ENCODE measurements at regions not wholly inside any gene's neighbourhood (a gene's known extent, or its start where the extent isn't known, plus 50 kb on each side); places are given as distances from the start of the nearest gene placed in this dataset.

DNA sequence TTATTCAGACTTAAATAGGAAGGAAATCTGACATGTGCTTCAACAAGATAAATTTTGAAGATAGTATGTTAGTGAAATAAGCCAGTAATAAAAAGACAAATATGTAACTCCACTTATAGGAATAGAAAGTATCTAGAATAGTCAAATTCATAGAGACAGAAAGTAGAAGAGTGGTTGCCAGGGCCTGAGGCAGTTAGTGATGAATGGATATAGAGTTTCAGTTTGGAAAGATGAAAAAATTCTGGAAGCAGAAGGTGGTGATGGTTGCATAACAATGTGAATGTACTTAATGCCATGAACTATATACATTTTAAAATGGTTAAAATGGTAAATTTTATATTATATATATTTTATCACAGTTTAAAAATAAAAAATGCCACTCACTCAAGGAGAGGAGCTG is 54.3 kb downstream of the HAND2 start:
- H3K4me1 Mint-ChIP-seq (ENCODE audit: low read depth), result no peaks in the 10 kb centered on the region
- Histone ChIP-seq H3K27ac (ENCODE audit: low read depth in 1 of 2, low read length in 2 of 2) (no peak overlapping the region), H3K4me1 (ENCODE audit: insufficient read depth, low read length) (no peaks in the 10 kb centered on the region), H3K4me3 (ENCODE audit: low read length) (no peak overlapping the region), H3K27me3 (ENCODE audit: control insufficient read depth in 1 of 2, insufficient read depth in 2 of 2, low read length in 2 of 2) (no peaks in the 10 kb centered on the region), H3K9me3 (ENCODE audit: control insufficient read depth in 1 of 2, insufficient read depth in 1 of 2, low read length in 2 of 2) (no peaks in the 10 kb centered on the region), H3K36me3 (ENCODE audit: insufficient read depth, low read length) (no peaks in the 10 kb centered on the region)
- no peaks in the 10 kb centered on the region for H3K9me3 Mint-ChIP-seq
- TF ChIP-seq, protein P1, sequence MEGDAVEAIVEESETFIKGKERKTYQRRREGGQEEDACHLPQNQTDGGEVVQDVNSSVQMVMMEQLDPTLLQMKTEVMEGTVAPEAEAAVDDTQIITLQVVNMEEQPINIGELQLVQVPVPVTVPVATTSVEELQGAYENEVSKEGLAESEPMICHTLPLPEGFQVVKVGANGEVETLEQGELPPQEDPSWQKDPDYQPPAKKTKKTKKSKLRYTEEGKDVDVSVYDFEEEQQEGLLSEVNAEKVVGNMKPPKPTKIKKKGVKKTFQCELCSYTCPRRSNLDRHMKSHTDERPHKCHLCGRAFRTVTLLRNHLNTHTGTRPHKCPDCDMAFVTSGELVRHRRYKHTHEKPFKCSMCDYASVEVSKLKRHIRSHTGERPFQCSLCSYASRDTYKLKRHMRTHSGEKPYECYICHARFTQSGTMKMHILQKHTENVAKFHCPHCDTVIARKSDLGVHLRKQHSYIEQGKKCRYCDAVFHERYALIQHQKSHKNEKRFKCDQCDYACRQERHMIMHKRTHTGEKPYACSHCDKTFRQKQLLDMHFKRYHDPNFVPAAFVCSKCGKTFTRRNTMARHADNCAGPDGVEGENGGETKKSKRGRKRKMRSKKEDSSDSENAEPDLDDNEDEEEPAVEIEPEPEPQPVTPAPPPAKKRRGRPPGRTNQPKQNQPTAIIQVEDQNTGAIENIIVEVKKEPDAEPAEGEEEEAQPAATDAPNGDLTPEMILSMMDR (IDR thresholded peaks at IDR 0.05), result no peak
- DNase-seq (no peak), ATAC-seq (ENCODE audit: poor library complexity) (no peak)
- no peak overlapping the region for H3K27ac Mint-ChIP-seq
- no peaks in the 10 kb centered on the region for H3K36me3 Mint-ChIP-seq (ENCODE audit: low read depth)
- POLR2A ChIA-PET, result no interaction called here
- peaks cover 6% of the 10 kb centered on the region for H3K27me3 Mint-ChIP-seq
- no peak overlapping the region for H3K4me3 Mint-ChIP-seq
- CTCF ChIA-PET, result no interaction called here
- intact Hi-C loops (cut with DNase I, micrococcal nuclease), result no loop called here

DNA sequence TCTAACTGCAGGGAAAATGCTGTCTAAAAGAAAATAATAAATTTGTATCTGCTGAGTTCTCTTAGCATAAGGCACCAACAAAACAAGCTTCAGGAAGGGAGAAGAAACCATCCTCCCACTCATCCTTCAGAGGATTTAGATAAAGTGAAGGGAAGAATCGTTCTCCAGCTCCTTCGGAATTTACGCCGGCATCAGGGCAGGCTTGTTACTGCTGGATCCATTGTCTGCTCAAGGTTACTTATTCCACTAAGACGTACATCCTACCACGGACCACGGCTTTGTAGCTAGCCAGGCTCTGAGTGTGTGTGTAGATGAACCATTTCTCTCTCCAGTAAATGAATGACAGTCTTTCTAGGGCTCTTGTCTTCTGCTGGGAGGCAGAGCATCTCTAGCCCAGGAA is 60.4 kb downstream of the HAND2 start:
- Mint-ChIP-seq H3K36me3 (ENCODE audit: low read depth) (no peaks in the 10 kb centered on the region), H3K4me1 (ENCODE audit: low read depth) (no peaks in the 10 kb centered on the region), H3K27me3 (no peaks in the 10 kb centered on the region), H3K9me3 (no peaks in the 10 kb centered on the region), H3K4me3 (no peak overlapping the region), H3K27ac (no peak overlapping the region)
- TF ChIP-seq, protein P1 (IDR thresholded peaks at IDR 0.05), result no peak
- no peak for ATAC-seq (ENCODE audit: poor library complexity)
- H3K27ac ChIP-seq (ENCODE audit: low read depth in 1 of 2, low read length in 2 of 2), result no peak overlapping the region
- no peaks in the 10 kb centered on the region for H3K36me3 ChIP-seq (ENCODE audit: insufficient read depth, low read length)
- no peaks in the 10 kb centered on the region for H3K27me3 ChIP-seq (ENCODE audit: control insufficient read depth in 1 of 2, insufficient read depth in 2 of 2, low read length in 2 of 2)
- ChIA-PET POLR2A (no interaction called here), CTCF (no interaction called here)
- no peaks in the 10 kb centered on the region for H3K4me1 ChIP-seq (ENCODE audit: insufficient read depth, low read length)
- DNase-seq, result no peak
- H3K4me3 ChIP-seq (ENCODE audit: low read length), result no peak overlapping the region
- intact Hi-C loops (cut with DNase I, micrococcal nuclease), result no loop called here
- no peaks in the 10 kb centered on the region for H3K9me3 ChIP-seq (ENCODE audit: control insufficient read depth in 1 of 2, insufficient read depth in 1 of 2, low read length in 2 of 2)

DNA sequence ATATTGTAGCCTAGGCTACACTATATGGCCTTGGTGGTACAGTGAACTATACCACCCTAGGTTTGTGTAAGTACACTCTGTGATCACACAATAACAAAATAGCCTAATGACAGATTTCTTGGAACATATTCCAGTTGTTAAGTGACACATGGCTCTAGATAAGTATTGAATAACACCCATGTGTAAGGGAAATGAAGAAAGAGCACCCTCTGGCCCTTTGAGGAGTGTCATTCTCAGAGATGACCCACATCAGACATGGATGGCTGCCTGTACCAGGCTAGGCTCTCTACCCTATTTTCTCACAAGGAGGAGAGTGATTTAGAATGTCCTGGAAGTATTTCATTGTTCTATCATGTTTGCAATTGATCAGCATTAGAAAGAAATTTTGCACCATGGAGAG is 61.7 kb downstream of the HAND2 start:
- CTCF ChIA-PET, result no interaction called here

More for the DNA sequence above, 61.7 kb downstream of the HAND2 start:
- no peak overlapping the region for H3K27ac Mint-ChIP-seq
- Histone ChIP-seq H3K36me3 (ENCODE audit: insufficient read depth, low read length) (no peaks in the 10 kb centered on the region), H3K4me1 (ENCODE audit: insufficient read depth, low read length) (no peaks in the 10 kb centered on the region), H3K4me3 (ENCODE audit: low read length) (no peak overlapping the region), H3K27me3 (ENCODE audit: control insufficient read depth in 1 of 2, insufficient read depth in 2 of 2, low read length in 2 of 2) (no peaks in the 10 kb centered on the region), H3K27ac (ENCODE audit: low read depth in 1 of 2, low read length in 2 of 2) (no peak overlapping the region), H3K9me3 (ENCODE audit: control insufficient read depth in 1 of 2, insufficient read depth in 1 of 2, low read length in 2 of 2) (no peaks in the 10 kb centered on the region)
- no peaks in the 10 kb centered on the region for H3K36me3 Mint-ChIP-seq (ENCODE audit: low read depth)
- DNase-seq (no peak), ATAC-seq (ENCODE audit: poor library complexity) (no peak)
- TF ChIP-seq, protein P1 (IDR thresholded peaks at IDR 0.05), result no peak
- POLR2A ChIA-PET, result no interaction called here
- H3K4me1 Mint-ChIP-seq (ENCODE audit: low read depth), result no peaks in the 10 kb centered on the region
- no peaks in the 10 kb centered on the region for H3K27me3 Mint-ChIP-seq
- intact Hi-C loops (cut with DNase I, micrococcal nuclease), result no loop called here
- no peak overlapping the region for H3K4me3 Mint-ChIP-seq
- H3K9me3 Mint-ChIP-seq, result no peaks in the 10 kb centered on the region
